ENCODE measurements at regions not wholly inside any gene's neighbourhood (a gene's known extent, or its start where the extent isn't known, plus 50 kb on each side); places are given as distances from the start of the nearest gene placed in this dataset.

- intact Hi-C loops (cut with DNase I) = no loop called here
- Histone ChIP-seq H3K4me1 (peaks cover 0 to 14% (median 6%) of the 10 kb centered on the region in 9 donors), H3K4me3 (no peak overlapping the region), H3K27ac (no peak overlapping the region), H3K27me3 (no peaks in the 10 kb centered on the region), H3K36me3 (no peaks in the 10 kb centered on the region), H3K9me3 (peaks cover 0 to 16% (median 4%) of the 10 kb centered on the region in 11 donors)
- DNase-seq (no peak), ATAC-seq (no peak)
- 71 to 83% methylated on average over 2 of the region's 2 CpGs for WGBS, 2 donors
- TF ChIP-seq CTCF (IDR thresholded peaks at IDR 0.05) = no peak
These were observed 76.6 kb downstream of the YIPF5 start for GRCh38 chr5:144093868-144094267.

GRCh38 chr5:144100702-144101101, 69.8 kb downstream of the YIPF5 start:
- no peak overlapping the region for H3K4me3 ChIP-seq
- H3K36me3 ChIP-seq = no peaks in the 10 kb centered on the region
- H3K4me1 ChIP-seq = no peaks in the 10 kb centered on the region
- no peaks in the 10 kb centered on the region for H3K27me3 ChIP-seq
- no peak for ATAC-seq
- no peak overlapping the region for H3K27ac ChIP-seq
- no peak for TF ChIP-seq CTCF (IDR thresholded peaks at IDR 0.05)
- intact Hi-C loops (cut with DNase I) = no loop called here
- WGBS, 2 donors = 90 to 93% methylated on average over 1 of the region's 1 CpG
- no peak for DNase-seq
- H3K9me3 ChIP-seq = peaks cover 0 to 7% (median 3%) of the 10 kb centered on the region in 11 donors

- ATAC-seq (no peak), DNase-seq (no peak)
- whole genome bisulfite sequencing, 2 donors = 80 to 86% methylated on average over 1 of the region's 1 CpG
- H3K27ac ChIP-seq = no peak overlapping the region
- intact Hi-C loops (cut with DNase I) = no loop called here
- no peaks in the 10 kb centered on the region for H3K4me1 ChIP-seq
- H3K9me3 ChIP-seq = peaks cover 0 to 2% (median 0%) of the 10 kb centered on the region in 11 donors
- no peaks in the 10 kb centered on the region for H3K27me3 ChIP-seq
- no peak for TF ChIP-seq CTCF (IDR thresholded peaks at IDR 0.05)
- no peak overlapping the region for H3K4me3 ChIP-seq
- no peaks in the 10 kb centered on the region for H3K36me3 ChIP-seq
These were observed 68.8 kb downstream of the YIPF5 start for GRCh38 chr5:144101616-144102015.

- TF ChIP-seq CTCF (IDR thresholded peaks at IDR 0.05) = no peak
- ATAC-seq (no peak), DNase-seq (no peak)
- H3K4me1 ChIP-seq = no peaks in the 10 kb centered on the region
- peaks cover 0 to 2% (median 0%) of the 10 kb centered on the region in 11 donors for H3K9me3 ChIP-seq
- no peak overlapping the region for H3K27ac ChIP-seq
- H3K27me3 ChIP-seq = no peaks in the 10 kb centered on the region
- H3K4me3 ChIP-seq = no peak overlapping the region
- 78 to 92% methylated on average over 2 of the region's 2 CpGs for WGBS, 2 donors
- intact Hi-C loops (cut with DNase I) = no loop called here
- H3K36me3 ChIP-seq = no peaks in the 10 kb centered on the region
These were observed 68.1 kb downstream of the YIPF5 start for GRCh38 chr5:144102361-144102760.

All from heart right ventricle (tissue), 16 donors.